ENCODE measurements at regions not wholly inside any gene's neighbourhood (a gene's known extent, or its start where the extent isn't known, plus 50 kb on each side); places are given as distances from the start of the nearest gene placed in this dataset.

- ATAC-seq (peak; percentile 76), DNase-seq (ENCODE audit: missing footprints) (no peak)
- intact Hi-C loops (cut with DNase I) = no loop called here
These were observed 174.2 kb upstream of the PDE3A start for GRCh38 chr12:20194171-20194570.

GRCh38 chr12:20196767-20197166, 171.6 kb upstream of the PDE3A start:
- ATAC-seq (no peak), DNase-seq (ENCODE audit: missing footprints) (no peak)
- intact Hi-C loops (cut with DNase I) = no loop called here

DNA sequence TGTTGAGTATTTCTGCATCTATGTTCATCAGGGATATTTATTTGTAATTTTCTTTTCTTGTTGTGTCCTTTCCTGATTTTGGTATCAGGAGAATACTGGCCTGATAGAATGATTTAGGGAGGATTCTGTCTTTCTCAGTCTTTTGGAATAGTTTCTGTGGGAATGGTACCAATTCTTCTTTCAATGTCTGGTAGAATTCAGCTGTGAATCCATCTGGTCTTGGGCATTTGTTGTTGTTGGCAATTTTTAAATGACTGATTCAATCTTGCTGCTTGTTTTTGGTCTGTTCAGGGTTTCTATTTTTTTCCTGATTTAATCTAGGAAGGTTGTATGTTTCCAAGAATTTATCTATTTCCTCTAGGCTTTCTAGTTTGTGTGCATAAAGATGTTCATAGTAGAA, 170.9 kb upstream of the PDE3A start:
- intact Hi-C loops (cut with DNase I) = no loop called here
- DNase-seq (ENCODE audit: missing footprints) (no peak), ATAC-seq (peak; percentile 39)

DNA sequence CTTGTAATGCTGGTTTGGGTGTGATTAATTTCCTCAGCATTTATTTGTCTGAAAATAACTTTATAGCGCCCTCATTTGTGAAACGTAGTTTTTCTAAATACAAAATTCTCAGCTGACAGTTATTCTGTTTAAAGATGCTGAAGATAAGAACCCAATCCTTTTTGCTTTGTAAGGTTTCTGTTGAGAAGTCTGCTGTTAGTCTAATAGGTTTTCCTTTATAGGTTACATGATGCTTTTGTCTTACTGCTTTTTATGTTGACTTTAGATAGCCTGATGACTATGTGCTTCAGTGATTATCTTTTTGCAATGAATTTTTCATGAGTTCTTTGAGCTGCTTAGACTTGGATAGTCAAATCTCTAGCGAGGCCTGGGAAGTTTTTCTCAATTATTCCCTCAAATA, 168.6 kb upstream of the PDE3A start:
- intact Hi-C loops (cut with DNase I) = no loop called here
- DNase-seq (ENCODE audit: missing footprints) = no peak
- ATAC-seq = no peak

DNA sequence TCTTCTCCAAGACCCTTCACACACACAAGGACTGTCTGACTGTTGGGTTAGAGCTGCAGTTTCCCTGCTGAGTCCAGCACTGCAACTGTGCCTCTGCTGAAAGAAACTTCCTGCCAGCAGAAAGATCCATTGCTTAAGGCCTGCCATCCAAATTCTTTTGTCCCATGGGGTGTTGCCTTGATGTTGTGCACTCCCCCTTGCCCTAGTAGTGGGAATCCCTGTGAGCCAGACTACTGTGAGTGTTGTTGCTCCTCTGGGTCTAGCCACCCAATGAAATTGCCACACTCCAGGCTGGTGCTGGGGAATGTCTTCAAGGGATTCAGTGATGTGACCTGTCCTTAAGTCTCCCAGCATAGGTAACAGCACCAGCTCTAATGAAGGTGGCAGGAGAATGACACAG, 166.6 kb upstream of the PDE3A start:
- no peak for ATAC-seq
- intact Hi-C loops (cut with DNase I) = no loop called here

DNA sequence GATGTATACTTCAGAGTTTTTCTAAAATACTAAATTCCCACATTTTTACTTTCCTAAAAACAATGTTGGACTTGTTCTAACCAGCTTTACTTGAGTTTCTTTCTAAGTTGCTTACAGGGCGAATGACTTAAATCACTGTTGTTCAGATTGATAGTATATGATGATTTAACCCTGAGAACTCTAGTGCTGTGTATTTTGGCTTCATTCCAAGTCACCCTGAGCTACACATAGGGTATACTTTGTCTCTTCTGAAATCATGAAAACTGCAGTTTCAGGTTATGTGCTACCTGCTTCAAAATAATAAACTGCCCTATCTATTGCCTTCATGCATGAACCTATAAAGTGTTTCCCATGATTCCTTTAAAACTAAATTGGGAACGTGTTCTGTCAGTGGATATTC, 162.5 kb upstream of the PDE3A start:
- no peak for ATAC-seq
- no peak for DNase-seq (ENCODE audit: missing footprints)
- intact Hi-C loops (cut with DNase I) = no loop called here

More for the DNA sequence above, 166.6 kb upstream of the PDE3A start:
- no peak for DNase-seq (ENCODE audit: missing footprints)

DNA sequence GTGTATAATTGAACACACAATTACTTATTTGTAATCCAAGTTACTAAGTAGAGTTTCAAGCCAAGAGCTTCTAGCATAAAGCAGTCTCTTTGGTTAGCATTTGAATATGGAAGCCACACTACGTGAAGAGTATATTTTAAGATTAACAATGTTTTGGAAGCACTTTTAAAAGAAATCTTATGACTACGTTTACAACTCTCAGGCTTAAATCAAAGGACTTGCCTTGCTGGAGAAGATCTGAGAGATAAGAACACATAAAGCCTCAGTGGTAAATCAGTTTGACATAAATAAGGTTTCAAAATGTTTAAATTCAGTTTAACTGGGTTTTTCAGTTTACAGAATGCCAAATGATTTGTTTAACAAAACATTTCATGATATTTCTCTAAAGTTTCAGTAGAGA, 161.9 kb upstream of the PDE3A start:
- intact Hi-C loops (cut with DNase I) = no loop called here
- ATAC-seq (no peak), DNase-seq (ENCODE audit: missing footprints) (no peak)

- intact Hi-C loops (cut with DNase I) = loop anchor here (5.0 to 10.0 kb wide), 5 partner anchors 62 to 468 kb away; no protein-coding TSS in a partner anchor
- DNase-seq (ENCODE audit: missing footprints) (no peak), ATAC-seq (no peak)
These were observed 157.6 kb upstream of the PDE3A start for GRCh38 chr12:20210621-20211215.

DNA sequence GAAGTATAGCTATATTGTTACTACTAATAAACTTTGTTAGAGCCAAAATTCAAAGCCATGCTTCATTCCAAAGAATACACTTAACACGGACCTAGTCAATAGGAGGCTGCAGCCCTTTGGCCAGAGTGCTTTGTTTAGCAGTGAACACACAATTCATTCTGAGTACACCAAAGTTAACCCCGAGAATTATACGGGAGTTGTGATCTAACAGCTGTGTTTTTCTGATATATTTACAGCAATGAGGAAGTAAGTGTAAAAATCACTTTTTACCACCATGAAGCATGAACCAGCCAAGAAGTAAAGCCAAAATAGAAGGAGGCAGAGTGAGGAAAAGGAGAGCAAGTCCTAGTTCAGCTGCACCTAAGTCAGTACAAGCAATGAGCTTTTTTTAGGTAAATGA, 156.8 kb upstream of the PDE3A start:
- intact Hi-C loops (cut with DNase I) = loop anchor here (5.0 to 10.0 kb wide), 5 partner anchors 61 to 469 kb away; no protein-coding TSS in a partner anchor
- ATAC-seq (no peak), DNase-seq (ENCODE audit: missing footprints) (no peak)

- ATAC-seq (peak; percentile 24), DNase-seq (ENCODE audit: missing footprints) (no peak)
- intact Hi-C loops (cut with DNase I) = loop anchor here (2.0 to 10.0 kb wide), 6 partner anchors 60 to 470 kb away; no protein-coding TSS in a partner anchor
These were observed 156.3 kb upstream of the PDE3A start for GRCh38 chr12:20211981-20212421.

DNA sequence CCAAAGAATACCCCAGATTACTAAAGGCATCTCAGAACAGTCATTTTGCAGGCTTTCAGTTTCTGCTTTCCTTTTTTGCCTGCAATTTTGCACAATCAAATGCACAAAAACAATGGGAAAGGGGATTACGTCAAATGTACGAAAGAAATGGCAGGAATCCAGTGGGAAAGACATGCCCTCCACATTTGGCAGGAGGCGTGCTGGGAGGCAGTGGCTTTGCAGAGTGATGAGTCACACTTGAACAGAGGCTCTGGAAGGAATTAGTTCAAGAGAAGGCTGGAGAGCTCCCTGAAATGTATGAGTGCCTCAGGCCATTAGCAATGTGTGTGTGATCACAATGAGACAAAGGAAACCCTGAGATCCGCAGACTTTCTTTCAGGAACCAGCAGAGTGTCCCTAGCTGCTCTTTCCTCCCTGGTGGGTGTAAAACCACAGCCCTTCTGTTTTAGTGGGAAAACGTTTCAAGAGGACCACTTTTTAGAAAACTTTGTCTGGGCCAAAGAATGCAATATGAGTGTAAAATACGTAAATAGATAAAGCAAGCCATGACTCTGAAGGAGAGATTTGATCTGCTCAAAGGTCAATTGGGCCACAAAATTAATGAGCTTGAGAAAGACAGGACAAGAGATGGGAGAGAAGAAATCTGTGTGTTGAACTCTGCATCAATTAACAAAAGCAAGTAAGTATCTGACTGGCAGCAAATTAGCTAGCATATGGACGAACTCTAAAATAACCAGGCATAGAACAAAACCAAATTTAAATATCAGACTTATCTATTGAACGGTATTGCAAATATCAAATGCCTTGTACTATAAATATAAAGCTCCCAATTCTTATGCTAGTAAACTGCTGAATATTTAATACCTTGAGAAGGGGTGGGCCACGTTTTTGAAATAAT, 155.4 kb upstream of the PDE3A start:
- DNase-seq (ENCODE audit: missing footprints) (peak; percentile 85), ATAC-seq (peak; percentile 98)
- intact Hi-C loops (cut with DNase I) = loop anchor here (2.0 to 10.0 kb wide), 6 partner anchors 59 to 471 kb away; no protein-coding TSS in a partner anchor

- intact Hi-C loops (cut with DNase I) = loop anchor here (2.0 to 10.0 kb wide), 6 partner anchors 58 to 472 kb away; no protein-coding TSS in a partner anchor
- DNase-seq (ENCODE audit: missing footprints) (no peak), ATAC-seq (peak; percentile 22)
These were observed 154.4 kb upstream of the PDE3A start for GRCh38 chr12:20213723-20214625.

DNA sequence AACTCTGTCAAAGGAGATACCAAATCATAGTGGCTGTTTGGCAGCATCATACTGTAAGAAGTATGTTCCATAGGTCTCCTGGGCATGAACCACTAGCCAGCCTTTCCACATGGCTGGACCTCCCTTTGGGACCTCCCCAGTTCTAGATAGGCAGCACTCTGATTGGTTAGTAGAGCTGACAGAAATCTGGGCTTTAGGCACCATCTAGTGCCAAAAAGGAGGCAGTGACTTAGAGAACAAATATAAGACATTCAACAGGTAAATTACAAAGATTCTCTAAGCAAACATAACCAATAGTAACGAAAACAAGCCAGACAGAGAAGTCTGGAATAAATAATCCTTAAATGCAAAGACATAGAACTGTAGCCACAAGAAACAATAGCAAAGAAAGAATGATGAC, 148.0 kb upstream of the PDE3A start:
- peak; percentile 5 for DNase-seq (ENCODE audit: missing footprints)
- peak; percentile 50 for ATAC-seq
- intact Hi-C loops (cut with DNase I) = no loop called here

- intact Hi-C loops (cut with DNase I) = no loop called here
- DNase-seq (ENCODE audit: missing footprints) (no peak), ATAC-seq (no peak)
These were observed 135.2 kb upstream of the PDE3A start for GRCh38 chr12:20232931-20233675.

DNA sequence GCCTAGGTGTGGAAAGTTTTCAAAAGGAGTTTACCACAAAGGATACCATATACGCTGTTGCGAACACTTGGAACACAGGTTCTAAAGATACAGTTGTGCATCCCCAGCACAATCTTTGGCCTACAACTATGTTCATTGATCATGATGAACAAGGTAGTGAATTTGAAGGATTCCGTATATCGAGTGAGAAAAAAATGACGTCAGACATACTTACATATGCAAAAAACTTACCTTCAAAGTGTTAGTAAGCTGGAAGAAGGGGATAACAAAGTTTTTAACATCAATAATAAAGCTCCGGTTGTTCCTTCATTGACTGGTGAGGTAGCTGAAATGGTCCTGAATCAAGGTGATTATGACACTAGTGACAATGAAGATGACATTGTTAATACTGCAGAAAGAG, 133.9 kb upstream of the PDE3A start:
- intact Hi-C loops (cut with DNase I) = no loop called here
- no peak for ATAC-seq
- no peak for DNase-seq (ENCODE audit: missing footprints)

DNA sequence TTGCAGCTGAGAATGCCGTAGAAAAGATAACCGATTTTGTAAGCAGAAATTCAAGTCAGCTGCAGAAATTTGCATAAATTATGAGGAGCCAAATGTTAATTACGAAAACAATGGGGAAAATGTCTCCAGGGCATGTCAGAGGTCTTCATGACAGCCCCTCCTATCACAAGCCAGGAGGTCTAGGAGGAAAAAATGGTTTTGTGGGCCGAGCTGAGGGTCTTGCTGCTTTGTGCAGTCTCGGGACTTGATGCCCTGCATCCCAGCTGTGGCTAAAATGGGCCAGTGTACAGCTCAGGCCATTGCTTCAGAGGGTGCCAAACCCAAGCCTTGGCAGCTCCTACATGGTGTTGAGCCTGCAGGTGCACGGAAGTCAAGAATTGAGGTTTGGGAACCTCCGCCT, 131.2 kb upstream of the PDE3A start:
- intact Hi-C loops (cut with DNase I) = no loop called here
- ATAC-seq = no peak
- DNase-seq (ENCODE audit: missing footprints) = no peak

GRCh38 chr12:20245491-20245890, 122.8 kb upstream of the PDE3A start:
- DNase-seq (ENCODE audit: missing footprints) (no peak), ATAC-seq (no peak)
- intact Hi-C loops (cut with DNase I) = no loop called here

GRCh38 chr12:20248646-20249045, 119.7 kb upstream of the PDE3A start:
- intact Hi-C loops (cut with DNase I) = no loop called here
- ATAC-seq = no peak
- no peak for DNase-seq (ENCODE audit: missing footprints)

Measured in Right ventricle myocardium inferior (tissue), 1 donor.